ENCODE measurements at regions not wholly inside any gene's neighbourhood (a gene's known extent, or its start where the extent isn't known, plus 50 kb on each side); places are given as distances from the start of the nearest gene placed in this dataset.

- Histone ChIP-seq H3K36me3 (no peaks in the 10 kb centered on the region), H3K9me3 (no peaks in the 10 kb centered on the region), H3K4me1 (no peaks in the 10 kb centered on the region), H3K27ac (no peak overlapping the region), H3K4me3 (no peak overlapping the region), H3K27me3 (no peaks in the 10 kb centered on the region)
- no peak for DNase-seq (ENCODE audit: low spot score)
- TF ChIP-seq CTCF (IDR thresholded peaks at IDR 0.05) = no peak
Measured at GRCh38 chr4:120431180-120431579, 364.5 kb upstream of the MAD2L1 start.

DNA sequence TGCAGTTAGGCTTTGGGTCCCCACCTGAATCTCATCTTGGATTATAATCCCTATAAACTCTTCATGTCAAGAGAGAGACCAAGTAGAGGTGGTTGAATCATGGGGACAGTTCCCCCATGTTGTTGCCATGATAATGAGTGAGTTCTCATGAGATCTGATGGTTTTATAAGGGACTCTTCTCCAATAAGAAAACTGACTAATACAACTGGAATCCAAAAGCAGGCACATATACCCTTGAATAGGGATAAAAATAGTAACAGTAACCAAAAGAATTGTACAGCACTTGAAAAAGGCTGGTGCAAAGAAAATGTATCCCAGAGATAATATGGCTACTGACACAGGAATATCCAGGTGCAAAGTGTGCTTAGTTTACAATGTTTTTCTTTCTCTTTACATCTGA lies 351.5 kb upstream of the MAD2L1 start:
- no peak overlapping the region for H3K27ac ChIP-seq
- TF ChIP-seq CTCF (IDR thresholded peaks at IDR 0.05) = no peak
- H3K9me3 ChIP-seq = no peaks in the 10 kb centered on the region
- no peaks in the 10 kb centered on the region for H3K36me3 ChIP-seq
- DNase-seq (ENCODE audit: low spot score) = no peak
- no peak overlapping the region for H3K4me3 ChIP-seq
- H3K27me3 ChIP-seq = no peaks in the 10 kb centered on the region
- no peaks in the 10 kb centered on the region for H3K4me1 ChIP-seq

- H3K9me3 ChIP-seq = peaks cover 0 to 16% of the 10 kb centered on the region in 2 donors
- no peak overlapping the region for H3K27ac ChIP-seq
- no peaks in the 10 kb centered on the region for H3K27me3 ChIP-seq
- H3K4me1 ChIP-seq = no peaks in the 10 kb centered on the region
- no peak for DNase-seq (ENCODE audit: low spot score)
- no peaks in the 10 kb centered on the region for H3K36me3 ChIP-seq
- no peak for TF ChIP-seq CTCF (IDR thresholded peaks at IDR 0.05)
- H3K4me3 ChIP-seq = no peak overlapping the region
Measured at GRCh38 chr4:120415896-120416295, 349.2 kb upstream of the MAD2L1 start.

DNA sequence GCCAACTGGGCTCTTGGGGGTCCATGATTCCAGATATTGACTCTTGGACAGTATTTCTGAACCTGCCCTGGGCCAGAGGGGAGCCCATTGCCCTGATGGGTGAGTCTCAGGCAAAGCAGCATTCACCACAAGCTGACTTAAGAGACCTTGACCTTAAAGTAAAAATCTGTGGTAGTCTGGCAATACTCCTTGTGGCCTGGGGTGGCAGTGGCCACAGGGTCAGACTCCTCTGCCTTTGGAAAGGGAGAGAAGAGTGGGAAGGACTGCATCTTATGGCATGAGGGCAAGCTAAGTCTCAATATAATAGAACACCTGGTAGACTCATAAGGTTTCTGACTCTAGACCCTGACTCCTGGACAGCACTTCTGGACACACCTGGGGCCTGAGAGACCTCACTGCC lies 340.3 kb upstream of the MAD2L1 start:
- no peak for TF ChIP-seq CTCF (IDR thresholded peaks at IDR 0.05)
- no peak overlapping the region for H3K4me3 ChIP-seq
- no peaks in the 10 kb centered on the region for H3K4me1 ChIP-seq
- DNase-seq (ENCODE audit: low spot score) = no peak
- no peak overlapping the region for H3K27ac ChIP-seq
- peaks cover 0 to 23% of the 10 kb centered on the region in 2 donors for H3K9me3 ChIP-seq
- H3K36me3 ChIP-seq = no peaks in the 10 kb centered on the region
- H3K27me3 ChIP-seq = no peaks in the 10 kb centered on the region

- DNase-seq (ENCODE audit: low spot score) = no peak
- Histone ChIP-seq H3K36me3 (no peaks in the 10 kb centered on the region), H3K27me3 (no peaks in the 10 kb centered on the region), H3K9me3 (no peaks in the 10 kb centered on the region), H3K27ac (no peak overlapping the region), H3K4me3 (no peak overlapping the region), H3K4me1 (no peaks in the 10 kb centered on the region)
- TF ChIP-seq CTCF (IDR thresholded peaks at IDR 0.05) = no peak
Measured at GRCh38 chr4:120403296-120403695, 336.6 kb upstream of the MAD2L1 start.

DNA sequence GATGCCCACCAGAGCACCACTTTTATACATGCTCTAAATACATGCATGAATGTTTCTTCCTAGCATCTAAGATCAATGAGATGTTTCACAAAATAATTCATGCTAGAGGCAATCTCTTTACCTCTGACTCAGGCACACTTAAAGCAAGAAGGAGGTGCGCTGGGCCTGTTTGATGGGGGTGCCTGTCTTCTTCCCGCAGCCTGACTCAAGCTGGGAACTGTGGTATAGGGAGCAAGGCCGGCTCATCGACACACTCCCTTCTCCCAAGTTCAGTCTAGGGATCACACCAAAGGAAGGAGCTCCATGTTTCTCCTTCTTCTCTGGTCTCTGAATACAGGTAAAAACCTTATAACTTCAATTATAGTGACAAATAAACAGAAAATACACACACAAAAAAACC lies 333.8 kb upstream of the MAD2L1 start:
- no peak for DNase-seq (ENCODE audit: low spot score)

More for the DNA sequence above, 333.8 kb upstream of the MAD2L1 start:
- H3K36me3 ChIP-seq = no peaks in the 10 kb centered on the region
- H3K27ac ChIP-seq = no peak overlapping the region
- H3K9me3 ChIP-seq = no peaks in the 10 kb centered on the region
- no peak for TF ChIP-seq CTCF (IDR thresholded peaks at IDR 0.05)
- H3K27me3 ChIP-seq = no peaks in the 10 kb centered on the region
- no peaks in the 10 kb centered on the region for H3K4me1 ChIP-seq
- H3K4me3 ChIP-seq = no peak overlapping the region

Measured in right atrium auricular region (tissue), 2 donors.